RWPE1 (cell line): ENCODE measurements at regions not wholly inside any gene's neighbourhood (a gene's known extent, or its start where the extent isn't known, plus 50 kb on each side); places are given as distances from the start of the nearest gene placed in this dataset.

ENCODE experiments used
- CTCF ChIA-PET: fragments of 350-600 bp; sonication (Branson Sonifier 250); formaldehyde crosslinking; extraction: SDS; loops from one replicate; lab custom pipeline; 2021; lab: Yijun Ruan, JAX
- POLR2A ChIA-PET: fragments of 400-600 bp; formaldehyde crosslinking; extraction: SDS; loops from one replicate; lab custom pipeline; 2020; ENCODE audit warnings: antibody characterized with exemption; ENCODE audit not compliant: low non-redundant PET; lab: Yijun Ruan, JAX
- DNase-seq: peaks from one replicate; pipeline ENCODE4 v3.0.0; 2012; ENCODE audit warnings: low spot score
- H3K27ac ChIP-seq: fragments of 450-650 bp; 2 replicates; pipeline ENCODE4 v1.5.1; 2017
- CTCF ChIP-seq: fragments of 450-650 bp; conservative IDR thresholded peaks from 2 replicates; pipeline ENCODE4 v1.5.1; 2017; ENCODE audit warnings: low read depth, mild to moderate bottlenecking

DNA sequence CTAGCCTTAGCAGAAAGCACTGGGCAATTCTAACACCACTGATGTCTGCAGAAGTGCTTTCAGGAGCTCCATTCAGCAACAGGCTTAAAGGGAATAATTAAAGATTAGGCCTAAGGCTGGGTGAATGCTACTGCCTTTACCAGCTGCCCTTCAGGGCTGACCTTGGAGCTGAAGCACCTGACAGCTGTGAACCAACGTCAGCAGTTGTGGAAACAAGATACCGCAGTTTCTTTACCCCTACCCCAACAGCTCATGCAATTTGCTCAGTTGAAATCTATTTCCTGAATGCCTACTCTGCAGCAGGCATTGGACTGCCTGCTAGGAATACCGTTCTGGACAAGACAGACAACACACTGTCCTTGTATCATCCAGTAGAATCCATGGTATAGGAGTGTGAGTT, 51.5 kb upstream of the ADTRP start:
- H3K27ac ChIP-seq, result no peak overlapping the region
- ChIA-PET POLR2A (no interaction called here), CTCF (no interaction called here)
- no peak for DNase-seq
- no peak for TF ChIP-seq CTCF

GRCh38 chr6:11828262-11828870, 49.8 kb upstream of the ADTRP start:
- CTCF ChIA-PET, result no interaction called here
- no peak for TF ChIP-seq CTCF
- DNase-seq, result no peak
- POLR2A ChIA-PET, result no interaction called here
- H3K27ac ChIP-seq, result no peak overlapping the region
